ENCODE measurements at regions not wholly inside any gene's neighbourhood (a gene's known extent, or its start where the extent isn't known, plus 50 kb on each side); places are given as distances from the start of the nearest gene placed in this dataset.
A peak's percentile ranks its signal among the peaks of the same experiment; 100 is the strongest.

DNA sequence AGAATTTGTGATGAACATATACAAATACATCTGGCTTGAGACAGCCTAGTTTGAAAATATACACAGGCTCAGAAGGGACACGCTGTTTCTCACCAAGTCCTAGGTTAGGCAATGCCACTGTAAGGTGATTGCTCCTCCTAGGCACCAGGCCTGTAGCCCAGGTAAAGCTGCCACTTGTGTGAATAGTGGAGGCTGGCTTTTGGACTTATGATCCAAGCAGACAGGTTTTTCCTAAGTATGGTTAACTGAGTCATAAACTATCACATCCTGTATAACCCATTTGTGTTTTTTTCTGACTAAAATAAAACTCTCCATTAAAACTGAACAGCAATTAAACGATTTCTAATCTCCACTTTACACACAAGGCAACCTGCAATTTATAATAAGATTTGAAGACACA lies 81.0 kb downstream of the SEMA4F start:
- DNase-seq (ENCODE audit: low read depth), result no peak

DNA sequence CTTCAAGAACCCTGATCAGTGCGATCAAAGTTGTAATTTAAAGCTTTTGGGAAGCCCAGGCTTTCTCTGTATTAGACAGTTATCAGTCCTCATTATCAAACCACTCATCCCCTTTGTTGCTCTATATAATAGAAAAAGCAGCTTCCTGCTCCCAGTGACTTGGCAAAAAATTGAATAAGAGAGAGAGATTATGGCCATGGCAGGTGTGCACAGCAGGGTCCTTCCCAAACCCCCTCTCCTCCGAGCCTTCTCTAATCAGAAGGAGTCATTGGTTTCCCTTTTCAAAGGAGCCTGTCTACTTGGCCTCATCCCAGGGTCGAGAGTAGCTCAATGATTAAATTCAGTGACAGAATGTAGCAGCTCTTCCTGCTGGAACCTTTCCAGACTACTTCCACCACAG lies 81.5 kb downstream of the SEMA4F start:
- DNase-seq (ENCODE audit: low read depth), result no peak

DNA sequence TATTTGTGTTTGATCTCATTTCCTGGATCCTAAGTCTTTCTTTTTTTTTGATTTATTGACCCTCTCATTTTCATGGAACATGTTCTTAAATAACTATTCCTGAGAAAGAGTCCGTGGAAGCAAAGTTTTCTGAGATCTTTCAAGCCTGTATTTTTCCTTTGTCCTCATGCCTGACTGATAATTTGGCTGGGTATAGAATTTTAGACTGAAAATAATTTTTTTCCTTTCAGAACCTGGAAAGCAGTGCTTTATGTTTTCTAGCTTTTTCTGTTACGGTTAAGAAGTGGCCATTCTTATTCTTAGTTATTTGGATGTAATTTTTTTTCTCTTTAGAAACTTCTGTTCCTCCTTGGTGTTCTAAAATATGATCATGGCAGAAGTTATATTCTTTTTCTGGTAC lies 82.5 kb downstream of the SEMA4F start:
- DNase-seq (ENCODE audit: low read depth), result no peak

- no peak for DNase-seq (ENCODE audit: low read depth)
Measured at GRCh38 chr2:74738586-74738985, 84.5 kb downstream of the SEMA4F start.

DNA sequence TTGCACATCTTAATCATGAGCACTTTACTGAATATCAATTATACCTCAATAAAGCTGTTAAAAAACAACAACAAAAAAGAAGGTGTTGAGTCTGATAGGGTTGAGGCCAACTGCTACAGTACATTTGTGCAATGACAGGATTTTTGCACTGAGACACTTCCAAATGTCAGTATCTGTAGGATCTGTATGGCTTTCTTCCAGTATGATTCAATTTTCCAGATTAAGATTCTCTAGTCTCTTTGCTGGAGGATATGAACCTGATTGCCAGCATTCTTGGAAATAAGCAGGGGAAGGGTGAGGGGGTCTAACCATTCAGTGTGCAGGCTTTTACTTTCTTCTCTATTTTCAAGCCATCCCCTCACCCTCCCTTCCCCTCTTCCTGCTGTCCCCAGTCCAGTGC lies 85.1 kb downstream of the SEMA4F start:
- DNase-seq (ENCODE audit: low read depth), result no peak

DNA sequence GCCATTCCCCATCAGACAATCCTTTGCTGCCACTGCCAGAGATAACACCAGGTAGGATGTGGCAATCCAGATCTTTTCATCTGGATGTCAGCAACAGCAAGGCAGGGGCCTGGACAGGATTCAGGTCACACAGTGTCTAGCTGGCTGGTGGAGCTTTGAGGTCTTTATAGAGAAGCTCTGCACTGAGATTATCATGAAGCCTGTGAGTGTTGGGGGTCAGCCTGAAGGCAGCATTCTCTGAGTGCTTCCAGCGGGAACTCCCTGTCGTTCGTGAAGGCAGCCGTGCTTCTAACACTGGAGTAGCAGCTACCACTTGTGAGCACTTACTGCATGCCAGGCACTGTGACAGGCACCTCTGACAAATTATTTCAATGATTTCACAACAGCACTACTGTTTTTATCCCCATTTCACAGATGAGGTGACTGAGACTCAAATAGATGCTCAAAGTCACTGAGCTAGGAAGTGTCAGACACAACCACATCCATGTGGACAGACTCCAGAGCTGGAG lies 85.7 kb downstream of the SEMA4F start:
- no peak for DNase-seq (ENCODE audit: low read depth)

- DNase-seq (ENCODE audit: low read depth), result no peak
Measured at GRCh38 chr2:74740395-74740740, 86.3 kb downstream of the SEMA4F start.

DNA sequence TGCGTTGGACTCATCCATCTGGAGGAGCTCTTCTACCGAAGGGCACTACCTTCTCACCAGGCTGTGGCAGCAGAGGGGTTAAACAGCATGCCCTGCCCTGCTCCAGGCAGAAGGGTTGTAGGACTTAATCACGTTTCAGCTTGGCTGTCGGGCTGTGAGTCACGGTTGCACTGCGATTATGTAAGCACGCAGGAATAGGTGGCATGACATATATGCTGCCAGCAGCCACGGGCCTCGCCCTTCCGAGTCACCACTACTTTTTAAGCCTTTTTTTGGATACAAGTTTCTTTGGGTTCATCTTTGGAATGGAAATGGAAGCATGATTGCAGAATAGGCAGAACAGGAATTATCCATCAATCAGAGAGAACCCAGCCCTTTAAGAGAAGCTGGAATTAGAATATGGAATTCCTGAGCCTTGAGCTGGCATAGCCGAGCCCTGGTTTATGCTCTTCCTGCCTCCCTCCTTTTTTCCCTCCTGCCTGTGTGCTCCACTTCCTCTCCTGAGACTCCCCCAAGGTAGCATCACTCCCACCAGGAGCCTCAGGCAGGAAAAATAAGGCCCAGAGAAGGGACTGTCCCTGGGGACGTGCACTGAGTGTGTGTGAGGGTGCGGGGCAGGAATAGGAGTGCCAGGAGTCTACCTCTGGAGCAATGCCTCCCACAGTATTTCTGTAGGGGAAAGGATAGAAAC lies 86.8 kb downstream of the SEMA4F start:
- DNase-seq (ENCODE audit: low read depth), result peak; percentile 99

GRCh38 chr2:74741629-74742028 lies 87.6 kb downstream of the SEMA4F start:
- no peak for DNase-seq (ENCODE audit: low read depth)

- no peak for DNase-seq (ENCODE audit: low read depth)
Measured at GRCh38 chr2:74742471-74742870, 88.4 kb downstream of the SEMA4F start.

DNA sequence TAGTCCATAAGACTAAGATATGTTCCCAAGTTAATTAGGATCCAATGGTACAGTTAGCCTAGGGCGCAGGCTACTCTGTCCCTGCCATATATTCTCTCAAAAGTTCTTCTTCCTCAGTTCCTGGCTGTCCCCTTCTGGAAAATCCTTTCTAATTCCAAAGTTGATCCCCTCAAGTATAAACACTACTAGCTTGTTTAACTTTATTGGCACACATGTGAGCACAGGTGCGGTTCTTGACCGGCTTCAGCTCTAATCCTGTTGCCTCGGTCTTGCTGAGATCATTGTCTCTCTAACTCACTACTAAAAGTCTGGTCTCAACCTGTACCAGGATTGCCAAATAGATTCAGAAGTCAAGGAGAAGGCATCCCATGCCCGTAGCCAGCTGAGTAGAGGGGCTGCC lies 89.0 kb downstream of the SEMA4F start:
- no peak for DNase-seq (ENCODE audit: low read depth)

DNA sequence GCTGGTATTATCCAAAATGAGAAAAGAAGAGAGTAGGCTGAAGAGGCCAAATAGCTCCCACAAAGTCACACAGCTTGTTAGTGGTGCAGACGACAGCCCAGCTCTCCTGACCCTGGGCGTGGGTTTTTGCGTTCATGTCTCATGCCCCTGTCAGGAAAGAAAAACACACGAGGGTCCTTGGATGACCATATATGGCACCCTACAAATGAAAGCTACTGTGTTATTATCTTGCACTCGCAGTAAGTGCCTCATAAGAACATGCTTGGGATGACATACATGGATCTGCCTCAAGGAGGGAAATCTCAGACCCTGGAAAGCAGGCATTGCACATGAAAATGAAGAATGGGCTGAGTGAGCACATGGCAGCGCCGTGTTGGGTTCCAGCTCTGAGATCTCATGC lies 89.7 kb downstream of the SEMA4F start:
- no peak for DNase-seq (ENCODE audit: low read depth)

DNA sequence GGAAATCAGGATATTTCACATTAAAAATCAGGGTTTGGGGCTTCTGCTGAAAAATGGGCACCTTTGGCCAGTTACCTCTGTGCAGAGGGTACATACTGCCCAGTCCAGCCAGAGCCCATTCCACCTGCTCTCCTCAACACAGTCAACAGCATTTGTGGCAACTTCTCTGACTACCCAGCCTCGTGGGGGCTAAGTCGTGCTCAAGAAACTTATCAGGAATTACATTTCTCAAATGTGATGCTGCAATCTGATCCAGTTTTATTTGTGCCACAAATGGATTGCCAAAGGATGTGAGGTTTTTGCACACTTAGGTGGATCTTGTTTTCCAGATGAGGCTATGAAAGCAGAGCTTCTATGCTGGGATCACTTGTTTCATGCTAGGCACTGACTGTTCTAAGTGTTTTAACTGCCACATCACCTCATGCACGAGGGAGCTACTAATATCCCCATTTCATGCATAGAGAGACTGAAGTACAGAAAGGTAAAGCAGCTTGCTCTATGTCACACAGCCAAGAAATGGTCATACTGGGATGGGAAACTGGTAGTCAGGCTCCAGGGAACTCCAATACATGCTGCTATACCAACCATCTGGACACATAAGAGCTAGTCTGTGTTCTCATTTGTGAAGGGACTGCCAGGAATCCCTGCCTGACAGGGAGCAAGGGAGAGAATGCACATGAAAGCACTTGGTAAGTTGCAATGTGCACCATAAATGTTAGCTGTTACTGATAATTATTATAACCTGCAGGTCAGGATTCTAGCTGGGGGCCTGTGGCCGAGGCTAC lies 89.0 kb upstream of the HK2 start:
- no peak for DNase-seq (ENCODE audit: low read depth)

DNA sequence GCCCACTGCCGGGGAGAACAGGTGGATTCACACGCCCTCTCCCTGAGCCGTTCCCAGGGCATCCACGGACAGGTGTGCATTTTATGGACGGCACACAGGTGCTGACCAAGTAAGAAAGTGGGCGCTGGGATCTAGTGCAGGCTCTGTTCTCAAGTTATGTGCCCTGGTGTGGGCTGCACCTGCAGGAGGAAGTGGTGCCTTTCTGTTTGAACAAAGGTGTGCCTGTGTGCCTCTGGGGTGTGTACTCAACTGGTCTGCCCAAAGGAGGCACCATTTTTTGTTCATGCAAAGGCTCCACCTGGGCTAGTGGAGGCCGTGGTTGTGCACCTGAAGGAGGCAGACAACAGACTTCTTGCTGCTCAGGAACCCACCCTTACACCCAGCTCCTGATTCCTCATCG lies 88.2 kb upstream of the HK2 start:
- no peak for DNase-seq (ENCODE audit: low read depth)

- no peak for DNase-seq (ENCODE audit: low read depth)
Measured at GRCh38 chr2:74746480-74746879, 87.4 kb upstream of the HK2 start.

- no peak for DNase-seq (ENCODE audit: low read depth)
Measured at GRCh38 chr2:74747411-74748080, 86.4 kb upstream of the HK2 start.

- DNase-seq (ENCODE audit: low read depth), result no peak
Measured at GRCh38 chr2:74748665-74749064, 85.3 kb upstream of the HK2 start.

DNA sequence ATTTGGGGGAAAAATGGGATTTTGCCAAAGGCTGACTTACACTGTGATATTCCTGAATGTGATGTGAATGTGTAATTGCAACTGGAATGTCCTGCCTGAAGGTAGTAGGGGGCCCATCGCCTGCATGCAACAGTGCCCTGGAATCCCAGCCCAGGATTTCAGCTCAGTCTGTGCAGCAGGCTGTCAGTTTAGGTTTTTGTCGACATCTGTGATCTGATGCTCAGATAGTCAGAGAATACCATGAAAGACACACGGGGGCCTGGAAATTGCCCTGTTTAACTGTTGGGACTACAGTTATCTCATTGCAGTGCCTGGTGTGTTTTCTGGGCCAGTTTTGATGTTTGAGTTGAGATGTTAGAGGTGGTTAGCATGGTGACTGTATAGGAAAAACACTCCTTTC lies 84.5 kb upstream of the HK2 start:
- no peak for DNase-seq (ENCODE audit: low read depth)

DNA sequence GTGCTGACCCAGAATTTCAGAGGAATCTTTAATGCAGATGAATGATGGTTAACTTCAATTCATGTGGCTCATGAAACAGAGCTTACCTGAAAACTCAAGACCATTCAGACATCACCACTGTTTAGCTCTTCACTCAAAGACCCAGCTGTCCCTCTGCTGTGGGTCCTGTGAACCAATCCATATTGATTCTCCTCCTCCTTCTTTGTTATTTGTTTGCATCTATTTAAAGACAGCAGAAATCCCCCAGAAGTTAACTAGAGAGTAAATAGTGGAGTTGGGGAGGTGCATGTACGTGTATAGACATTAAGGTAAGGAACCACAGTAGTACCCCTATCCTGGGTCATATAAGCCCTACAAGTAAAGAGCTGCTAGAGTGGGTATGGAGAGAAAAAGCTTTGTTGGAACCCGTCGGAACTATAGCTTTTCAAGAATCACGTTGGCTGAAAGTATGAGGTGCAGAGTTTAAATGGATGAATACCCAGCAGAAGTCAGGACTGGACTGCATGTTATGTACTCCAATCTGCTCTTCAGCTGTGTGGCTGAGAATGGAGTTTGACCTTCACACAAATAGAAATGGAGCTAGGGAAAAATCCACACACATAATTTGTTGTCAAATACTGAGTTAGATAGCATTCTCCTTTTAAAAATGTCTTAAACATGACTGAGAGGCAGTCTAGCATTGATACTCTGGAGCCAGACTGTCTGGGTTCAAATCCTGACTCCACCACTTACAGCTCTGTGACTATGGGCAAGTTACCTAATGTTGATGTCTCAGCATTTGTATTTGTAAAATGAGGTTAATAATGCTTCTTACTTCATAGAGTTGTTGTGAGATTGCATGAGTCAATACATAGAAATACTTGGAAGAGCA lies 81.7 kb upstream of the HK2 start:
- no peak for DNase-seq (ENCODE audit: low read depth)

DNA sequence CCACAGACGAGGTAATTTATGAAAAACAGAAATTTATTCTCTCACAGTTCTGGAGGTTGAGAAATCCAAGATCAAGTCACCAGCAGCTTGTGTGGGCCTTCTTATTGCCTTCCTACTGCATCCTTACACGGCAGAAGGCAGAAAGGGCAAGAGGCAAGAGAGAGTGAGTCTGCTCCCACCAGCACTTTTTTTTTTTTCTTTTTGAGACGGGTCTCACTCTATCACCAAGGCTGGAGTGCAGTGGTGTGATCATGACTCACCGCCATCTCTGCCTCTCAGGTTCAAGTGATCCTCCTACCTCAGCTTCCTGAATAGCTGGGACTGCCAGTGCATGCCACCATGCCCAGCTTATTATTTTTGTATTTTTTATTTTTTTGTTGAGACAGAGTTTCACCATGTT lies 78.5 kb upstream of the HK2 start:
- DNase-seq (ENCODE audit: low read depth), result no peak

DNA sequence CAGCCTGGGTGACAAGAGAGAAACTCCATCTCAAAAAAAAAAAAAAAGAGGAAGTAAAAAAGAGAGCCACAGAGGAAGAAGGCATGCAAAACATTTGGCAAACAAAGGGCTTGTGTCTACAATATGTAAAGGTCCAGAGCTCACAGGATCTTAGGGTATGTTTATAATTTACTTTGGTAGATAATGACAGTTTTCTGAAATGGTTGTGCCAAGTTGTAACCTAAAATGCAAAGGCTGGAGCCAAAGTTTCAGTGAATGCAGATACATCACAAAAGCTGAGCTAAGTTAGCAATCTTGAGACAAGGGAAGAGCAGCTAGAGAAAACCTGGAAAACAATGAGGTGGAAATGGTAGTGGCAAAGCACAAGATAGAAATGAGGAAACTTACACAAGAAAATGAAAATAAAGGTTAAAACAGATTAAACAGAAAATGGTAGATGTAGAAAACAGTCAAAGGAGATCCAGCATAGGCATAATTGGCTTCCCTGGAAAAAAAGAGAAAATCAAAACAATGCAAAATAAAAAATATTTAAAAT lies 77.5 kb upstream of the HK2 start:
- DNase-seq (ENCODE audit: low read depth), result no peak

- no peak for DNase-seq (ENCODE audit: low read depth)
Measured at GRCh38 chr2:74759986-74760385, 73.9 kb upstream of the HK2 start.
